HUES6 (cell line): ENCODE measurements at regions not wholly inside any gene's neighbourhood (a gene's known extent, or its start where the extent isn't known, plus 50 kb on each side); places are given as distances from the start of the nearest gene placed in this dataset.

ENCODE experiments used
- H3K27ac ChIP-seq: 2 replicates; pipeline ENCODE4 v1.7.0; 2013; ENCODE audit warnings: low read depth, mild to moderate bottlenecking, low read length, inconsistent platforms
- H3K27me3 ChIP-seq: 2 replicates; pipeline ENCODE4 v1.6.1; 2013; ENCODE audit warnings: low read length; ENCODE audit not compliant: control insufficient read depth, insufficient read depth
- H3K36me3 ChIP-seq: 2 replicates; pipeline ENCODE4 v1.6.1; 2013; ENCODE audit warnings: low read length; ENCODE audit not compliant: control insufficient read depth, insufficient read depth
- H3K4me1 ChIP-seq: 2 replicates; pipeline ENCODE4 v1.6.1; 2013; ENCODE audit warnings: low read length; ENCODE audit not compliant: control insufficient read depth, insufficient read depth
- H3K4me3 ChIP-seq: 2 replicates; pipeline ENCODE4 v1.5.1; 2013; ENCODE audit warnings: low read depth, low read length
- H3K9ac ChIP-seq: one replicate; pipeline ENCODE4 v1.6.1; 2013; ENCODE audit warnings: mild to moderate bottlenecking, low read length
- H3K9me3 ChIP-seq: 2 replicates; pipeline ENCODE4 v1.6.1; 2013; ENCODE audit warnings: low read depth, low read length; ENCODE audit not compliant: control insufficient read depth, insufficient read depth

DNA sequence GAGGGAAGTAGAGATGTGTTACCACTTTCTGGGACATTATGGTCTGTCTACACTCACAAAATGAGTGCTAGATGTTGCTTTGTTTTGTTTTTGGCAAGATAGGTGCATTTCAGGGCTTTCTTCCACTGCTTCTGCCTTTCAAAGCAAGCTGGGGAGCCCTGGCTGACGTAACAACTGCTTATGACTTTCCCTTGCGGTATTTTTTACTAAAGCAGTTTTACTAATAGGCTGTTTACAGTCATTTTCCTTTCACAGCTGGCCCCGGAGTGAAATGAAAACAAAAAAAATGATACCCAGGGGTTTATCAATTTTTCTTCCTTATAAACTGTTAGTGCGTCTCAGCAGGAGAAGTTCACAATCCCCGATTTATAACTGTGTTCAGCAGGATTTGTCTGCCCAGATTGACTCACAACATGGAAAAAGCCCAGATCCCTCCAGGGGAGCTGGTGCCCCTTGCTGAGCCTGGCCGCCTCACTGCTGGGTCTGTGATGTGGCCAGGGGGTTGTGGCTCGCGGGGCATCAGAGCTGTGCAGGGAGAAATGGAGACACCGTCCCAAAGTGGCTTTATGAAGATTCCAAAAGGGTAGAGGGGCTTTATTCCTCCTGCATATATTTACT, 184.4 kb upstream of the HS3ST3A1 start:
- H3K27me3 ChIP-seq = no peaks in the 10 kb centered on the region
- no peak overlapping the region for H3K9ac ChIP-seq
- H3K4me1 ChIP-seq = no peaks in the 10 kb centered on the region; the same call in 1 of the 2 replicates
- no peaks in the 10 kb centered on the region for H3K36me3 ChIP-seq
- peaks cover 4% of the 10 kb centered on the region; the same call in 1 of the 2 replicates for H3K9me3 ChIP-seq
- H3K4me3 ChIP-seq = no peak overlapping the region
- H3K27ac ChIP-seq = no peak overlapping the region

DNA sequence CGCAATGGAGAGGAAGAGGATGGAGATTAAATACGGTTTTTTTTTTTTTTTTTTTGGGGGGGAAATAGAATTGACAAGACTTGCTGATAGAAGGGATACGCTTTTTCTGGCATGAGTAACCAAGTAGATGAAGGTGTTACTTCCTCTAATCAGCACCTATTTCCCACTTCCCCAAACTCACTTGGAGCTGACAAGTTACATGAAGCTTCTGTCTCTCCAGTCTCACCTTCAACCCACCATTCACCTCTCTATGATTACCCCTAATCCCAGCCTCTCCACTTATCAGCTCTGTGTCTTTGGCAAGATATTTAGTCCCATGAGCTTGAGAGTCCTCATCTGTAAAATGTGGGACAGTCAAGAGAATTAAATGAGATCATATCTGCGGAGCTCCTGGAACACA, 185.9 kb upstream of the HS3ST3A1 start:
- H3K36me3 ChIP-seq = no peaks in the 10 kb centered on the region
- H3K4me3 ChIP-seq = no peak overlapping the region
- H3K4me1 ChIP-seq = no peaks in the 10 kb centered on the region; the same call in 1 of the 2 replicates
- H3K9ac ChIP-seq = no peak overlapping the region
- H3K9me3 ChIP-seq = peaks cover 3% of the 10 kb centered on the region; the same call in 1 of the 2 replicates
- H3K27me3 ChIP-seq = no peaks in the 10 kb centered on the region
- H3K27ac ChIP-seq = no peak overlapping the region

DNA sequence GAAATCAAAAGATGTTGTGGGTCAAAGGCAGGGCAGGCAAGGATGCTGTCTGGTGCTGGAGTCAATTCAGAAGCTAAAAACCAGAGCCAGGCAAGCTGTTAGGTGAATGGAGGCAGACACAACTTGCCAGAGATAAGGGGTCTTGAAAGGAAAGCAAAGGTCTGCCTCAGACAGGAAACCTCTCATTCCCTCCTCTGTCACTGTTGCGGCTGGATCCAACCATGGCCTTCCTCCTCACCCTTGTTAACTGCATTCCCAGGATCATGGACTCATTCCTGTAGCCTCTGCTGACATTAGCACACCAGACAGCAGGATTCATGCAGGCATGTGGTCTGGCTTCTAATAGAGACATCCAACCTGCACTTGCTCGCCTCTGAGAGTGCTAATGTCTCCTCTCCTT, 186.7 kb upstream of the HS3ST3A1 start:
- H3K4me1 ChIP-seq = no peaks in the 10 kb centered on the region; the same call in 1 of the 2 replicates
- peaks cover 3% of the 10 kb centered on the region; the same call in 1 of the 2 replicates for H3K9me3 ChIP-seq
- no peak overlapping the region for H3K9ac ChIP-seq
- H3K27ac ChIP-seq = no peak overlapping the region
- H3K27me3 ChIP-seq = no peaks in the 10 kb centered on the region
- H3K36me3 ChIP-seq = no peaks in the 10 kb centered on the region
- H3K4me3 ChIP-seq = no peak overlapping the region

DNA sequence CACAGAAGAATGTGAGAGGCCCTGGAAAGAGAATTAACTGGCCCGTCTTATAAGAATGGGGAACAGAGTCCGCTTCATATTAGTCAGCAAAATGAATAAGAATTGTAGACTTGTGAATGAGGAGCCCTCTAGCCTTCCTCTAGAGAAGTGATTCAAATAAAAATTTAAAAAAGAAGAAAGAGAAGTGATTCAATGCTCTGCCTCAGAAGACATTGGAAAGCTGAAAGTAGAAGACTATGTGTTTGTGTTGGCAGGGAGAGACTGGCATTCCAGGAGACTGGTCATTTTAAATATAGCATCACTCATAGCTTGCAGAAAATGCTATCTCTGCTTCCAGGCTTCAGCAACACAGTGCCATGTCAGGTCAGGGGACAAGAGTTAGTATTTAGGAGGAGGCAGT, 190.6 kb upstream of the HS3ST3A1 start:
- Histone ChIP-seq H3K36me3 (no peaks in the 10 kb centered on the region), H3K9ac (no peak overlapping the region), H3K27me3 (no peaks in the 10 kb centered on the region)

DNA sequence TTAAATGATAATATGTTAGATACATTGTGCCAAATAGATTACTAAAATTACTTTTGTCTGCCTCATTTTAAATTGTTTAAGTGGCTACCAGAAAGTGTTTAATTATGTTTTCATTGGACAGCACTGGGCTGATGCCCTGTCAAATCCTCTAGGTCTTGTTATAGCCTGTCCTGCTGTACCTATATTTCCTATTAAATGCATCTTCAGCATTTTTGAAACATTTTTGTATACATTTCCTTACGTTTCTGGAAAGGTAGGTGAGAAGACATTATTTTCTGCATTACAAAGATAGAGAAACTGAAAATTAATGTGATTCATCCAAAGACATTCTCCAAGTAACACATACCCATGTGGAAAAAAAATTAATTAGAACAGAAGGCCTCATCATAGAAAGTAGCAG, 192.2 kb upstream of the HS3ST3A1 start:
- H3K4me1 ChIP-seq = no peaks in the 10 kb centered on the region
- no peak overlapping the region for H3K9ac ChIP-seq
- peaks cover 3% of the 10 kb centered on the region; the same call in 1 of the 2 replicates for H3K9me3 ChIP-seq
- H3K27me3 ChIP-seq = no peaks in the 10 kb centered on the region
- no peak overlapping the region for H3K27ac ChIP-seq
- no peak overlapping the region for H3K4me3 ChIP-seq
- H3K36me3 ChIP-seq = no peaks in the 10 kb centered on the region

More for the DNA sequence above, 190.6 kb upstream of the HS3ST3A1 start:
- H3K27ac ChIP-seq = no peak overlapping the region
- no peak overlapping the region for H3K4me3 ChIP-seq
- H3K9me3 ChIP-seq = peaks cover 3% of the 10 kb centered on the region; the same call in 1 of the 2 replicates
- H3K4me1 ChIP-seq = no peaks in the 10 kb centered on the region

DNA sequence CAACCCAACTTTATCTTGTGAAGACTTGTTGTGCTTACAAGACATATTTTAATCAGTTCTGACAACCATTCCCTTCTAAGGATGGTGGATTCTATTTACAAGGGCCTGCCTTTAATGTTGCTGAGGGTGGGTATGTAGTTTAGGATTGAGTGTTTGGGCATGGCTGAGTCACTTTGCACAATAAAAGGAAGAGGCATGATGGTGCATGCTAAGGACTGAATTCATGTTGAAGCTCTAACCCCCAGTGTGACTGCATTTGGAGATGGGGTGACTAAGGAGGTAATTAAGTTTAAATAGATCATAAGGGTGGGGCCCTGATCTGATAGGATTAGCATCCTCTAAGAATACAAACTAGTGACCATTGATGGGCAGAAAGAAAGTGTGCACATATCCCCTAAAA, 196.1 kb upstream of the HS3ST3A1 start:
- Histone ChIP-seq H3K36me3 (no peaks in the 10 kb centered on the region), H3K27ac (no peak overlapping the region), H3K27me3 (no peaks in the 10 kb centered on the region), H3K9ac (no peak overlapping the region), H3K9me3 (no peaks in the 10 kb centered on the region), H3K4me3 (no peak overlapping the region), H3K4me1 (no peaks in the 10 kb centered on the region)

DNA sequence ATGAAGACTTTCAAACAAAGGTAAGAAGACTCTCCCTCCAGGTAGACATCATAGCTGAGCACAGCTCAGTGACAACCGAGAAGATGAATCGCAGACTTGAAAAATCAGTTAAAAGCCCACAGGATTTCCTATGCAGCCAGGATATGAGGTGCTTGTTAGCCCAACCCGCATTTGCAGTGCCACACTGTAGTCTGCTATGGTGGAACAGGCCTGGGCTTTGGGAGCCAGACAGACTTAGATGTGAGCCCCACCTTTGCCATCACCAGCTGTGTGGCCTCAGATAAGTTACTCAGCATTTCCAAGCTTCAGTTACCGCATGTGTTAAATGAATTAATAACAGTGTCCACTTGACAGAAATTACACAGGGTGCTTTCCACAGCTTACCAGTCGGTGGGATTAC, 204.4 kb upstream of the HS3ST3A1 start:
- Histone ChIP-seq H3K27ac (no peak overlapping the region), H3K4me1 (no peaks in the 10 kb centered on the region), H3K36me3 (no peaks in the 10 kb centered on the region), H3K9ac (no peak overlapping the region), H3K27me3 (no peaks in the 10 kb centered on the region), H3K9me3 (peaks cover 4% of the 10 kb centered on the region; the same call in 1 of the 2 replicates), H3K4me3 (no peak overlapping the region)

DNA sequence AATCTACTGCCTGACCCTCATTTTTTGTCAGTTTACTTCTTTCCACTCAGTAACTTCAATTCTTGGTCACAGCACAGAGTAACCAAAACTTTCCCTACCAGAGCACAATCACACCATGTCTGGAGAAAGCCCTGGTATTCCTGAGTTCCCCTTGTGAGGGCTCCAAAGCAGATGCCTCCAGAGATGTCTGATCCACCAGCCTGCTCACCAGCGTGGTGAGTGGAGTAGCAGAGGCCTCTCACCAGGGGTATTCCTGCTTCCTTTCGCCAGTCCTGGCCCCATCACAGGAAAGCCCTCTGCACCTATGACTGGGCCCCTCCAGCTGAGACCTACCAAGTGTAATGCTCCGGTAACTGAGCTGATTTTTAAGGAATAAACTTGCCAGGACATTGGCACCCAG, 205.4 kb upstream of the HS3ST3A1 start:
- no peaks in the 10 kb centered on the region for H3K36me3 ChIP-seq
- H3K4me3 ChIP-seq = no peak overlapping the region
- H3K9ac ChIP-seq = no peak overlapping the region
- H3K27ac ChIP-seq = no peak overlapping the region
- H3K9me3 ChIP-seq = peaks cover 4% of the 10 kb centered on the region; the same call in 1 of the 2 replicates
- H3K4me1 ChIP-seq = no peaks in the 10 kb centered on the region
- no peaks in the 10 kb centered on the region for H3K27me3 ChIP-seq

DNA sequence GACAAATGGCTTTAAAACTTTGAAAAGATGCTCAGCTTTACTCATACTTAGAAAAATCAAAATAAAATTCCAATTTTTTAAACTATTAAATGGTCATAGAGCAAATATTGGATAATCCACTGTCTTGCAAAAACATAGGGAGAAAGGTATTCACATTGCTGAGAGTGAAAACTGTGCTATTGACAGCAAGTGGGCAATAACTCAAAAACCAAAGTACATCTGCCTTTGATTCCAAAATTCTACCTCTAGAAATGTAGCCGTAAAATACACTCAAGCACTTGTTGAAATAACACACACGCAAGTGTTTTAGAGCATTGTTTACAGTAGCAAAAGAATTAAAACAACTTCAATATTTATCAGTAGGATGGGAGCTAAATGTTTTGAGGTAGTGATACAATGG, 210.6 kb upstream of the HS3ST3A1 start:
- Histone ChIP-seq H3K36me3 (no peaks in the 10 kb centered on the region), H3K9ac (no peak overlapping the region), H3K4me1 (no peaks in the 10 kb centered on the region), H3K27me3 (no peaks in the 10 kb centered on the region), H3K4me3 (no peak overlapping the region), H3K27ac (no peak overlapping the region), H3K9me3 (peaks cover 4% of the 10 kb centered on the region; the same call in 1 of the 2 replicates)

DNA sequence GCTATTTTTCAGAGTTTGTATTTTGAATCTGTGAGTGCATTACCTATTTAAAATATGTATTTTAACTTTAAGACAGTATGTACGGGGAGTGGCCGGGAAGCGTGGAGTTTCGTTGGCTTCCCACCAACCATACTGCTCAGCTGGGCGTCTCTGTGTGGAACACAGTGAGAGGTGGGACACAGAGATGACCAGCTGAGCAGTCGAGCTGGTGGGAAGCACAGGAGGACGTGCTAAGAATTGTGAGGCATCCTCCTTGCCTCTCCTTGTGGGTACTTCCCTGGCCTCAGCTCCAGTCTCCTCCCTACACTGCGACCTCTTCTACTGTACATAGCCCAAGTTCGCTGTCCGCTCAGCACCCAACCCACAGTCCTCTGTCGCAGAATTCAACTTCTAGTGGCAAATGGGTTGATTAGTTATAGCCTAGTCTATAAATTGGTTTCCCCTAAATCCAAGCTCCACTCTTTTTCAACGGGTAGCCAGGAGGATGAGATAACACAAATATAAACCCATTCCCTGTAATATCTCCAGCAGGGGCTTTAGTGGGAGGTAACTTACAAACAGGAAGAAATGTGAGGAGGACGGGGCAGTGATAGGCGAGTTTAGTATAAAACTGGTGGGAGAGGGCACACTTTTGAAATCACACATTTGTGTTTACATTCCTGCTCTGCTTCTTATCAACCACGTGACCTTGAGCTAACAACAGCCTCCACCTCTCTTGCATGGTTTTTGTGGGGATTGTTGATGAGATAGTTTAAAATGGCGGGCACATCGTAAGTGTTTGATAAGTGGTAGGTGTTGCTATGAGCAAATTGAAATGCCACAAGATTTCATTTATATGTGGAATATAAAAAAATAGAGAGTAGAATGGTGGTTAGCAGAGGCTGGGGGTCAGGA, 211.9 kb upstream of the HS3ST3A1 start:
- Histone ChIP-seq H3K27me3 (no peaks in the 10 kb centered on the region), H3K36me3 (no peaks in the 10 kb centered on the region), H3K4me3 (no peak overlapping the region), H3K9me3 (peaks cover 4% of the 10 kb centered on the region; the same call in 1 of the 2 replicates), H3K27ac (no peak overlapping the region), H3K4me1 (no peaks in the 10 kb centered on the region), H3K9ac (no peak overlapping the region)

DNA sequence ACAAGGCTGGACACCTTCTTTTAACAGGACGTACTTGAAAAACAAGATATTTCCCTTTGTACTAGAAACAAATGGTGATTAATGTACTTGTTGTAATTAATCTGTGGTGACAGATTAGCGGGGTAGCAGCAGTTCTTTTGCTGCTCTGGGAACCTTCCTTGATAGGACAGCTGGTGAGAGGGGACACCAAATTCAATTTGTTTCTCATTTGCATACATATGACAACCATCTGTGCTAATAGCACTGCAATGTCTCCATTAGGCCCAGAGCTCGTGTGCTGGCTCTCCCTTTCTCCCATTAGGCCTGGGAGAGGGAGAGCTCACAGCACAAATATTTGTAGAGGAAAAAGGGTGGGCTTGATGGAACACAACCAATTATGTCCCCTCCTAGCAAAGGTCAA, 221.0 kb upstream of the HS3ST3A1 start:
- H3K4me1 ChIP-seq = no peaks in the 10 kb centered on the region
- H3K27ac ChIP-seq = no peak overlapping the region

More for the DNA sequence above, 221.0 kb upstream of the HS3ST3A1 start:
- no peaks in the 10 kb centered on the region for H3K9me3 ChIP-seq
- H3K4me3 ChIP-seq = no peak overlapping the region
- H3K36me3 ChIP-seq = no peaks in the 10 kb centered on the region
- no peak overlapping the region for H3K9ac ChIP-seq
- H3K27me3 ChIP-seq = no peaks in the 10 kb centered on the region
